Spleen (tissue), 7 donors: ENCODE measurements at regions not wholly inside any gene's neighbourhood (a gene's known extent, or its start where the extent isn't known, plus 50 kb on each side); places are given as distances from the start of the nearest gene placed in this dataset.

Experiments
- CTCF ChIP-seq, 11 experiments: fragments of 200-600 bp in 7 of 11; fragments of 450-650 bp in 4 of 11; sonication (generic) in 4 of 11; IDR thresholded peaks in 8 of 11; conservative IDR thresholded peaks in 3 of 11; 1 replicate in 7 of 11; 2 replicates in 4 of 11; pipeline versions ENCODE4 v1.4.0 to v1.8.0; 2016 to 2021; ENCODE audit warnings: antibody characterized with exemption in 11 of 11, inconsistent platforms in 4 of 11, mild to moderate bottlenecking in 1 of 11
- POLR2A ChIP-seq, 3 donors: fragments of 450-650 bp; IDR thresholded peaks; one replicate each; pipeline ENCODE4 v1.5.1; 2017; ENCODE audit warnings: antibody characterized with exemption in 3 of 3, mild to moderate bottlenecking in 1 of 3
- POLR2AphosphoS5 ChIP-seq, 3 donors: sonication (generic); formaldehyde crosslinking; IDR thresholded peaks; one replicate each; pipeline ENCODE4 v1.5.1; 2017; ENCODE audit warnings: antibody characterized with exemption in 3 of 3
- donor health status: DM: no; HTN: no; CAD: no; lungs with moderate emphysema.
- donor health status: DM: no; HTN: no; CAD: no.
- donor health status: DM: no; HTN: no; CAD: no.

DNA sequence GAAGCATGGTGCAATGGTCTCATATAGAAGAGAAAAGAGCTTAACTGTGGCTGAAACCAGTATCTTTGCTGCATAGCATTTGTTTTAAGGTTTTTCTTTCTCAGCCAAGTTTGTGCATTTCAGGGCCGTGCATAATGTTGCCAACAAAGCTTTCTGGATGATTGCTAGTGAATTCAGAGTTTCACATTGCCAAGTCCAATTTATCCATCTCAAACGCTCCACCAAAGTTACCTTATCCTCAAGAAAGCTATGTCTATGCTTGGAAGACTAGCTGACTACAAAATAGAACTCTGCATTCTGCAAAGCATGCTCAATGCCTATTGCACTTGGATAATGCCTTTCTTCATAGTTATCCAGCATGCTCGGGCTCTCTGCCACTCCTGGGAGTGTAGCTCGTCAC is 535.8 kb upstream of the SGCG start:
- TF ChIP-seq POLR2A (IDR thresholded peaks at IDR 0.05): no peak
- TF ChIP-seq CTCF (IDR thresholded peaks at IDR 0.05 in 8 of 11, conservative IDR thresholded peaks at IDR 0.05 in 3 of 11): no peak
- TF ChIP-seq POLR2AphosphoS5 (IDR thresholded peaks at IDR 0.05): no peak
